ENCODE measurements at regions not wholly inside any gene's neighbourhood (a gene's known extent, or its start where the extent isn't known, plus 50 kb on each side); places are given as distances from the start of the nearest gene placed in this dataset.

GRCh38 chr1:56220021-56220420, 359.3 kb downstream of the PLPP3 start:
- no peak for DNase-seq (ENCODE audit: low read depth)

- DNase-seq (ENCODE audit: low read depth): no peak
These were observed 361.3 kb downstream of the PLPP3 start for GRCh38 chr1:56218023-56218422.

GRCh38 chr1:56216218-56216617, 363.1 kb downstream of the PLPP3 start:
- DNase-seq (ENCODE audit: low read depth): no peak

- DNase-seq (ENCODE audit: low read depth): no peak
These were observed 363.6 kb downstream of the PLPP3 start for GRCh38 chr1:56215771-56216170.

- no peak for DNase-seq (ENCODE audit: low read depth)
These were observed 364.3 kb downstream of the PLPP3 start for GRCh38 chr1:56215086-56215485.

GRCh38 chr1:56213068-56213467, 366.3 kb downstream of the PLPP3 start:
- no peak for DNase-seq (ENCODE audit: low read depth)

GRCh38 chr1:56212143-56212542, 367.2 kb downstream of the PLPP3 start:
- no peak for DNase-seq (ENCODE audit: low read depth)

- DNase-seq (ENCODE audit: low read depth): no peak
These were observed 373.0 kb downstream of the PLPP3 start for GRCh38 chr1:56206391-56206790.

- no peak for DNase-seq (ENCODE audit: low read depth)
These were observed 375.2 kb downstream of the PLPP3 start for GRCh38 chr1:56204206-56204605.

- DNase-seq (ENCODE audit: low read depth): no peak
These were observed 376.4 kb downstream of the PLPP3 start for GRCh38 chr1:56202796-56203492.

GRCh38 chr1:56202186-56202585, 377.2 kb downstream of the PLPP3 start:
- no peak for DNase-seq (ENCODE audit: low read depth)

GRCh38 chr1:56200896-56201295, 378.5 kb downstream of the PLPP3 start:
- no peak for DNase-seq (ENCODE audit: low read depth)

- no peak for DNase-seq (ENCODE audit: low read depth)
These were observed 378.9 kb downstream of the PLPP3 start for GRCh38 chr1:56200442-56200841.

- no peak for DNase-seq (ENCODE audit: low read depth)
These were observed 379.4 kb downstream of the PLPP3 start for GRCh38 chr1:56199956-56200355.

- DNase-seq (ENCODE audit: low read depth): no peak
These were observed 380.3 kb downstream of the PLPP3 start for GRCh38 chr1:56199061-56199460.

- no peak for DNase-seq (ENCODE audit: low read depth)
These were observed 381.4 kb downstream of the PLPP3 start for GRCh38 chr1:56197946-56198345.

GRCh38 chr1:56196839-56197238, 382.5 kb downstream of the PLPP3 start:
- no peak for DNase-seq (ENCODE audit: low read depth)

- DNase-seq (ENCODE audit: low read depth): peak; percentile 42
These were observed 384.6 kb downstream of the PLPP3 start for GRCh38 chr1:56194701-56195300.

GRCh38 chr1:56193656-56194055, 385.7 kb downstream of the PLPP3 start:
- no peak for DNase-seq (ENCODE audit: low read depth)

- DNase-seq (ENCODE audit: low read depth): no peak
These were observed 388.0 kb downstream of the PLPP3 start for GRCh38 chr1:56191369-56191768.

GRCh38 chr1:56190806-56191365, 388.5 kb downstream of the PLPP3 start:
- peak; percentile 16 for DNase-seq (ENCODE audit: low read depth)

GRCh38 chr1:56189946-56190805, 389.2 kb downstream of the PLPP3 start:
- DNase-seq (ENCODE audit: low read depth): no peak

- no peak for DNase-seq (ENCODE audit: low read depth)
These were observed 389.9 kb downstream of the PLPP3 start for GRCh38 chr1:56189454-56189853.
